DND-41 (cell line): ENCODE measurements at regions not wholly inside any gene's neighbourhood (a gene's known extent, or its start where the extent isn't known, plus 50 kb on each side); places are given as distances from the start of the nearest gene placed in this dataset.
A peak's percentile ranks its signal among the peaks of the same experiment; 100 is the strongest.

Experiments used
- EZH2 ChIP-seq: IDR thresholded peaks from 3 replicates; pipeline ENCODE4 v1.6.1; 2012; ENCODE audit warnings: borderline replicate concordance, low read depth, mild to moderate bottlenecking, moderate library complexity, low read length, inconsistent platforms; ENCODE audit not compliant: severe bottlenecking
- TF ChIP-seq, protein P1 (sequence below): IDR thresholded peaks from 2 replicates; pipeline ENCODE4 v1.5.1; 2012; ENCODE audit warnings: borderline replicate concordance, low read length, moderate library complexity, mild to moderate bottlenecking; ENCODE audit not compliant: poor library complexity, severe bottlenecking; ENCODE audit errors: extremely low read depth

DNA sequence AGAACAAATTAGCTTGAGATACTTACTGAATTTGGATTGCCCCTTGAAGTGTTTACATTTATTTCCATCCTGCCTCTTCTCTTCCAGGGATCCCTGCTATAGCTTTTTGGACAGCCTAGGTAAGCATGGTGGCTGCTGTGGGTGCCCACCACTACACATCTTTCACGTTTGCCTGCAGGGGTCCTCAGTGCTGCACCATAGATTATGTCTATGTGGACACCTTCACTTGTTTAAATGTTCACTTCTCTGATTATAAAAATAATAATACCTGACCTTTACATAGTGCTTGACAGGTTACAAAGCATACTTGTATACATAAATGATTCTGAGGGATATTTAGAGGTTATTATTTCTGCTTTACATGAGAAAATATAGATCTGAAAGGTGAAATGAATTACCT, 67.9 kb upstream of the SLC4A4 start:
- TF ChIP-seq, protein P1, sequence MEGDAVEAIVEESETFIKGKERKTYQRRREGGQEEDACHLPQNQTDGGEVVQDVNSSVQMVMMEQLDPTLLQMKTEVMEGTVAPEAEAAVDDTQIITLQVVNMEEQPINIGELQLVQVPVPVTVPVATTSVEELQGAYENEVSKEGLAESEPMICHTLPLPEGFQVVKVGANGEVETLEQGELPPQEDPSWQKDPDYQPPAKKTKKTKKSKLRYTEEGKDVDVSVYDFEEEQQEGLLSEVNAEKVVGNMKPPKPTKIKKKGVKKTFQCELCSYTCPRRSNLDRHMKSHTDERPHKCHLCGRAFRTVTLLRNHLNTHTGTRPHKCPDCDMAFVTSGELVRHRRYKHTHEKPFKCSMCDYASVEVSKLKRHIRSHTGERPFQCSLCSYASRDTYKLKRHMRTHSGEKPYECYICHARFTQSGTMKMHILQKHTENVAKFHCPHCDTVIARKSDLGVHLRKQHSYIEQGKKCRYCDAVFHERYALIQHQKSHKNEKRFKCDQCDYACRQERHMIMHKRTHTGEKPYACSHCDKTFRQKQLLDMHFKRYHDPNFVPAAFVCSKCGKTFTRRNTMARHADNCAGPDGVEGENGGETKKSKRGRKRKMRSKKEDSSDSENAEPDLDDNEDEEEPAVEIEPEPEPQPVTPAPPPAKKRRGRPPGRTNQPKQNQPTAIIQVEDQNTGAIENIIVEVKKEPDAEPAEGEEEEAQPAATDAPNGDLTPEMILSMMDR, result peak; percentile 54
- TF ChIP-seq EZH2, result no peak
